22Rv1 (cell line): ENCODE measurements at regions not wholly inside any gene's neighbourhood (a gene's known extent, or its start where the extent isn't known, plus 50 kb on each side); places are given as distances from the start of the nearest gene placed in this dataset.

Experiments
- H3K27ac ChIP-seq: fragments of 450-650 bp; 2 replicates; pipeline ENCODE4 v1.5.1; 2017
- ZFX ChIP-seq: fragments of 450-650 bp; IDR thresholded peaks from 2 replicates; pipeline ENCODE4 v1.6.1; 2017; ENCODE audit warnings: antibody characterized with exemption, borderline replicate concordance
- TF ChIP-seq, protein P1 (sequence below): fragments of 450-650 bp; IDR thresholded peaks from 2 replicates; pipeline ENCODE4 v1.5.1; 2017; ENCODE audit warnings: mild to moderate bottlenecking

DNA sequence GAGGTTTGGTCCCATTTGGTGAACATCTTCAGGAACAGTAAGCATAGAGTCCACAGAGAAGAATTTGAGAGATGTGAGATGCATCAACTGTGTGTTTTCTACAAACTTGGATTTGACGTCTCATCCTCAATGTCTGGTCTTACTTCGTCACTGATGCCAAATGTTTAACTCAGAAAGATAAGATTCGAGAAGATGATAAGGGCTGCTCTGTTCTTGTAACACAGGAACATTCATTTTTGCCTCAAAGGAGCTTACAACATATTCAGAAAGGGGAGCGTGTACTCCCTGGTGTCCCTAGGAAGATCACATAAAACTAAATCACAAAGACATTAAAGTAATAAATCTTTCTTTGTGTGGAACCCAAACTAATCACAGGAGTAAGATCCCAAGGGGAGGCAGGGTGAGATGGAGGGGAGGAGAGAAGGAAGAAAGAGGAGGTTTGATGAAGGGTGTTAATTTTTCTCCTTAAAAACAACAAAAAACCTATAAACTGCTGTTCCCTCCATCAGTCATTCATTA lies 247.7 kb upstream of the IRS2 start:
- no peak overlapping the region for H3K27ac ChIP-seq
- TF ChIP-seq, protein P1, sequence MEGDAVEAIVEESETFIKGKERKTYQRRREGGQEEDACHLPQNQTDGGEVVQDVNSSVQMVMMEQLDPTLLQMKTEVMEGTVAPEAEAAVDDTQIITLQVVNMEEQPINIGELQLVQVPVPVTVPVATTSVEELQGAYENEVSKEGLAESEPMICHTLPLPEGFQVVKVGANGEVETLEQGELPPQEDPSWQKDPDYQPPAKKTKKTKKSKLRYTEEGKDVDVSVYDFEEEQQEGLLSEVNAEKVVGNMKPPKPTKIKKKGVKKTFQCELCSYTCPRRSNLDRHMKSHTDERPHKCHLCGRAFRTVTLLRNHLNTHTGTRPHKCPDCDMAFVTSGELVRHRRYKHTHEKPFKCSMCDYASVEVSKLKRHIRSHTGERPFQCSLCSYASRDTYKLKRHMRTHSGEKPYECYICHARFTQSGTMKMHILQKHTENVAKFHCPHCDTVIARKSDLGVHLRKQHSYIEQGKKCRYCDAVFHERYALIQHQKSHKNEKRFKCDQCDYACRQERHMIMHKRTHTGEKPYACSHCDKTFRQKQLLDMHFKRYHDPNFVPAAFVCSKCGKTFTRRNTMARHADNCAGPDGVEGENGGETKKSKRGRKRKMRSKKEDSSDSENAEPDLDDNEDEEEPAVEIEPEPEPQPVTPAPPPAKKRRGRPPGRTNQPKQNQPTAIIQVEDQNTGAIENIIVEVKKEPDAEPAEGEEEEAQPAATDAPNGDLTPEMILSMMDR, result no peak
- TF ChIP-seq ZFX, result no peak

DNA sequence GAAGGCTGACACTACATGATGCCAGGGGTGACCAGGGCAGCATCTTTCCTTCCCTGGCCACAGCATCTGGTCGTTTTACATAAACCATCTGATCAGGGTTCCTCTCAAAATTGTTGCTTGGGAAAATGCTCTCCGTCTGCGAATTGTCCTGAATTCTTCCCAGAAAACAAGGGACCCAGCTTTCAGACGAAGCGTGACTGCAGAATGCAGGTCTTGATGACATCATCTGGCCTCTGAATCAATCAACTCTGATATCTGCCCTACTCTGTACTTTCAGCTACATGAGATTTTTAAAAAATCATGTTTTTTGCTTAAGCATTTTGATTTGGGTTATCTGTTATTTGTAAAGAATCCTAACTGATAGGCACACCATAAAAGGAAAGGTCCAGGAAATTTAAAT lies 246.6 kb upstream of the IRS2 start:
- TF ChIP-seq ZFX, result no peak
- TF ChIP-seq, protein P1, result no peak

DNA sequence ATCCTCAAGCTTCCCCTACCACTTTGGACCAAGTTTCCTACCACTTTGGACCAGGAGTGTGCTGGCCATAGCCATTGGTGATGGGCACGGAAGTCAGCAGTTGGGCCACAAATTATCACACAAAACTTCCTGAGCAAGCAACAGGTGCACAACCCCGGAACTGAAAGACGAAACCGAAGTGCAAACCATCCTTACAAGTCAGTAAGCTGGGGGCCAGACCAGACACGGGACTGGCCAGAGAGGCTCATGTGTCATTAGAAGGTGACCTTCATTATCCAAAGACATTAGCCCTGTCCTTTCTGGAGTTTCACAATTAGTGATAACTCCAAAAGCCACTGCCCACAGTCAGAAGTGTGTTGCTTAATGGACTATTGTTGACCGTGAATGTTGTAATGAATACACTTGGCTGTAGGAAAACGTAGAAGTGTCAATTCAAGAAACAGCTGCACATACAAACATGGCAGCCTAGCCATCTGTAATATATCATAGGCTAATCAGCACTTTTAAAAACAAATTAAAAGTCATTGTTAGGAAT lies 244.1 kb upstream of the IRS2 start:
- H3K27ac ChIP-seq, result no peak overlapping the region
- TF ChIP-seq, protein P1, result no peak
- no peak for TF ChIP-seq ZFX

More for the DNA sequence above, 246.6 kb upstream of the IRS2 start:
- H3K27ac ChIP-seq, result no peak overlapping the region

DNA sequence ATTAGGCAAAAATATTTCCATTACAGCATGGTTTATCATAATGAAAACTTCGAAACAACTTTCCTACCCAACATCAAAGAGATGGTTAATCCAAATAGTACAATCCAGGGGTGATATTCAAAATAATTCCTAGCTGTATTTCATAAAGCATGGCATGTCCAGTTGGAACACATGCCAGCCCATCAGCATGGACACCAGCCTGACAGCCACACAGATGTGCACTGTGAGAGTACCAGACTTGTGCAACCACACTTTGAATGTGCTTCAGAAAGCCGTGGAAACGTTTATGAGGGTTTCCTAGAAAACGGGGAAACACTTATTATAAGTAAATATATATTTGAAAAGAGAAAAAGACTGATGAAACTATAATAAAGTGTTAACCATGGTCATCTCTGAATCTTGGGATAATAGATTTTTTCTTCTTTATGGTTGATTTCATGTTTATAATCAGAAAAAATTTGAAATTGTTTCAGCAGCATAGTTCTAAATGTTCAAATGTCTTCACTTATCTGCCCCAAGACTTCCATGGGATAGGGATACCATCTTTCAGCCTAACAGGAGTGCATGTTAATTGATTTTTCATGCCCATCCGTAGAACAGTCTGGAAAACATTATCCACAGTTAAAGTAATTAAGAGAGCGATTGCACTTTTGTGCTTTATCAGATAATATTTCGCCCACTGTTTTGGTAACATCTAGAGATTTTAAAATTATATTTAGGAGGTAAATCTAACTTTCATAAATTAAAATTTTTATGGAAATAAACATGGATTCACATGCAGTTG lies 242.6 kb upstream of the IRS2 start:
- TF ChIP-seq ZFX, result no peak
- TF ChIP-seq, protein P1, result no peak
- H3K27ac ChIP-seq, result no peak overlapping the region

DNA sequence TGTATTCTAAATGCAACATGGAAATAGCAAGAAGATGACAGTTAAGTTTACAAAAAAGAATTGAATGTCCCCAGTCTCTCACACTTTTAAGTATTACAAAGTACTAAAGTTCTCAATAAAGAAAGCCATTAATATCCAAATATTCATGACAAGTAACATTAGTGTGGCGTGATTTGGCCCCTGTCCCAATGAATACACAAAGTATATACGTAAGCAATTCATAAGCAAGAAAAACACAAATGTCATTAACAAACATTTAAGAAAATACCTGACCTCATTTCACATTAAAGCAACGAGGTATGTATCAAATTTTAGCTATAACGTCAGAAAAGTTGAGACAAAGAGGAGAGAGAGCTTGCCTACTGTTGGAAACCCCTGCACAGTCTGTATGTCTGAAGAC lies 241.9 kb upstream of the IRS2 start:
- no peak overlapping the region for H3K27ac ChIP-seq
- TF ChIP-seq ZFX, result no peak
- TF ChIP-seq, protein P1, result no peak

DNA sequence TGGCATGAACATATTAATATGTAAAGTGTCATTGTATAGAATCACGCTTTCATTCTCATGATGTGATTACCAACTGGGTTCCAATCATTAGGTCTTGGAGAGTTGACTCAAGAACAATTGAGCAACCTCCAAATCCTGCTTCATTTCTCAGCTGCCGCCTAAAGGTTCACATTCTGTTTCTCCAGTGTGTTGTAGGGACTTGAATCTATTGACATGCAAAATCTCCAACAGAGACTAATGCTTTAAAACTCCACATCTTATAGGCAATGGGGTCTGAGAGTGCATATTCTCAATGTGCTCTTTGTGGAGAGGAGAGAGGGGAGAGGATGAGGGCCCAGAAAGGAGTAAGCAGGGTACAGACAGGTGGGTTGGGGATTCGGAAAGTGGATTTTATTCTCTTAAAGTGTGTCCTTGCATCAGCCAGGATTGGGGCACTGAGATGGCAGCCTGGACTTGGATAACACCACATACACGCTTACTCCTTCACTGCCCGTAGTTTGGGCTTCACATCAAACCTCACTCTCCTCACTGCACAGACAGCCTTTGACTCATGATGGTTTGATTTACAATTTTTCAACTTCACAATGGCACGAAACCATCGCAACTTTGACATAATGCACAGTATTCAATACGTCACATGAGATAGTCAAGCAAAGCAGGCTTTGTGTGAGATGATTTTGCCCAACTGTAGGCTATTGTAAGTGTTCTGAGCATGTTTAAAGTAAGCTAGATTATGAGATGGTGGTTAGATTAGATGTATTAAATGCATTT lies 241.3 kb upstream of the IRS2 start:
- H3K27ac ChIP-seq, result no peak overlapping the region
- TF ChIP-seq, protein P1, result no peak
- TF ChIP-seq ZFX, result no peak
